Pancreas (tissue), 10 donors: ENCODE measurements at regions not wholly inside any gene's neighbourhood (a gene's known extent, or its start where the extent isn't known, plus 50 kb on each side); places are given as distances from the start of the nearest gene placed in this dataset.

ENCODE experiments used
- ATAC-seq, 4 donors: fragments of 200-7000 bp; cut with Tn5 transposase; one replicate each; pipeline versions ENCODE4 v1.8.0 to v1.9.1; 2020; ENCODE audit warnings: mild to moderate bottlenecking in 4 of 4, moderate library complexity in 4 of 4
- DNase-seq, 6 donors: peaks; one replicate each; pipeline ENCODE4 v3.0.0-alpha.2; 2020
- FAIRE-seq: peaks from 2 replicates; lab custom pipeline; 2012; peaks lifted over from hg19 to GRCh38; lab: Jason Lieb, UNC
- H3K27ac ChIP-seq, 4 donors: fragments of 200-600 bp; sonication (generic); 1 replicate in 3 of 4; 2 replicates in 1 of 4; pipeline versions ENCODE4 v1.5.0 to v1.8.0; 2020
- H3K27me3 ChIP-seq, 4 donors: fragments of 200-600 bp; one replicate each; pipeline ENCODE4 v1.8.0; 2021
- H3K36me3 ChIP-seq, 3 donors: fragments of 200-600 bp; sonication (generic) in 1 of 3; one replicate each; pipeline versions ENCODE4 v1.5.0 to v1.8.0; 2020 to 2021
- H3K4me1 ChIP-seq, 3 donors: fragments of 200-600 bp; one replicate each; pipeline ENCODE4 v1.8.0; 2021
- H3K4me3 ChIP-seq, 4 donors: fragments of 200-600 bp; sonication (generic) in 2 of 4; one replicate each; pipeline versions ENCODE4 v1.5.0 to v1.8.0; 2020 to 2021
- H3K9me3 ChIP-seq, 4 donors: fragments of 200-600 bp; one replicate each; pipeline ENCODE4 v1.8.0; 2021
- CTCF ChIP-seq, 4 donors: fragments of 200-600 bp; sonication (generic) in 3 of 4; IDR thresholded peaks; one replicate each; pipeline versions ENCODE4 v1.5.0 to v1.8.0; 2021; ENCODE audit warnings: antibody characterized with exemption in 4 of 4
- WGBS, 2 donors: extraction: QIAGEN DNeasy Blood & Tissue Kit; methylation state at CpG; one replicate each; pipeline ENCODE4 v1.1.7; 2013; 5-methylcytosine and 5-hydroxymethylcytosine counted together
- intact Hi-C, 3 donors: fragments of 100-400 bp; cut with DNase I; formaldehyde crosslinking; loops; one replicate each; pipeline versions ENCODE4 v1.11.1 to v1.14.2; 2022
- donor health status: healthy with polysubstance abuse.
- donor health status: DM: no; HTN: no; CAD: no; lungs with moderate emphysema.
- donor health status: DM: no; HTN: no; CAD: no.
- donor health status: control.
- donor health status: control.
- donor health status: Bipolar disorder and iron deficiency.
- donor health status: DM: yes; HTN: yes; CAD: no.
- donor health status: DM: no; HTN: no; CAD: no.
- donor health status: DM: no; HTN: no; CAD: no.
- donor health status: DM: yes; HTN: yes; CAD: no.

- Histone ChIP-seq H3K9me3 (no peaks in the 10 kb centered on the region), H3K27ac (no peak overlapping the region), H3K27me3 (no peaks in the 10 kb centered on the region), H3K4me1 (no peaks in the 10 kb centered on the region), H3K4me3 (no peak overlapping the region), H3K36me3 (no peaks in the 10 kb centered on the region)
- TF ChIP-seq CTCF (IDR thresholded peaks at IDR 0.05) = no peak
- DNase-seq (no peak), FAIRE-seq (no peak), ATAC-seq (no peak)
- intact Hi-C loops = no loop called here
- WGBS, 2 donors = 79 to 87% methylated on average over 9 of the region's 9 CpGs
Measured at GRCh38 chr15:31776039-31776438, 254.3 kb upstream of the CHRNA7 start.

GRCh38 chr15:31781261-31781660 is 249.1 kb upstream of the CHRNA7 start:
- intact Hi-C loops = no loop called here

GRCh38 chr15:31782016-31782783 is 248.1 kb upstream of the CHRNA7 start:
- DNase-seq (no peak), ATAC-seq (no peak), FAIRE-seq (no peak)
- Histone ChIP-seq H3K4me3 (no peak overlapping the region), H3K4me1 (no peaks in the 10 kb centered on the region), H3K9me3 (no peaks in the 10 kb centered on the region), H3K36me3 (no peaks in the 10 kb centered on the region), H3K27ac (no peak overlapping the region), H3K27me3 (no peaks in the 10 kb centered on the region)
- WGBS, 2 donors = 86 to 91% methylated on average over 9 of the region's 9 CpGs
- intact Hi-C loops = no loop called here
- no peak for TF ChIP-seq CTCF (IDR thresholded peaks at IDR 0.05)

More at GRCh38 chr15:31781261-31781660, 249.1 kb upstream of the CHRNA7 start:
- Histone ChIP-seq H3K4me3 (no peak overlapping the region), H3K4me1 (no peaks in the 10 kb centered on the region), H3K36me3 (no peaks in the 10 kb centered on the region), H3K27me3 (no peaks in the 10 kb centered on the region), H3K9me3 (no peaks in the 10 kb centered on the region), H3K27ac (no peak overlapping the region)
- no peak for FAIRE-seq
- DNase-seq = no peak
- no peak for ATAC-seq
- no peak for TF ChIP-seq CTCF (IDR thresholded peaks at IDR 0.05)
- WGBS, 2 donors = 65 to 74% methylated on average over 2 of the region's 2 CpGs

- H3K36me3 ChIP-seq = no peaks in the 10 kb centered on the region
- ATAC-seq (no peak), DNase-seq (no peak), FAIRE-seq (no peak)
- intact Hi-C loops = no loop called here
- 88 to 91% methylated on average over 3 of the region's 3 CpGs for WGBS, 2 donors
- no peak for TF ChIP-seq CTCF (IDR thresholded peaks at IDR 0.05)
- no peaks in the 10 kb centered on the region for H3K27me3 ChIP-seq
- H3K4me3 ChIP-seq = no peak overlapping the region
- no peaks in the 10 kb centered on the region for H3K9me3 ChIP-seq
- no peaks in the 10 kb centered on the region for H3K4me1 ChIP-seq
- no peak overlapping the region for H3K27ac ChIP-seq
Measured at GRCh38 chr15:31782951-31783350, 247.4 kb upstream of the CHRNA7 start.

- 88 to 96% methylated on average over 4 of the region's 4 CpGs for WGBS, 2 donors
- no peak for TF ChIP-seq CTCF (IDR thresholded peaks at IDR 0.05)
- Histone ChIP-seq H3K27ac (no peak overlapping the region), H3K27me3 (no peaks in the 10 kb centered on the region), H3K36me3 (no peaks in the 10 kb centered on the region), H3K4me1 (no peaks in the 10 kb centered on the region), H3K4me3 (no peak overlapping the region), H3K9me3 (no peaks in the 10 kb centered on the region)
- DNase-seq = no peak
- ATAC-seq = no peak
- no peak for FAIRE-seq
- intact Hi-C loops = no loop called here
Measured at GRCh38 chr15:31786360-31786759, 244.0 kb upstream of the CHRNA7 start.
